SHP77 treated with DMSO at 0.1 percent for 48 hours (cell line): ENCODE measurements at regions not wholly inside any gene's neighbourhood (a gene's known extent, or its start where the extent isn't known, plus 50 kb on each side); places are given as distances from the start of the nearest gene placed in this dataset.
"Not testable (repeated sequence)": the region's sequence is repeated elsewhere in the genome, so short reads cannot be mapped to it uniquely, and the experiment has no call there.

Experiments
- DNase-seq: peaks from one replicate; lab custom pipeline; 2025; lab: John Stamatoyannopoulos, UW

GRCh38 chr14:87430214-87430613 lies 562.8 kb downstream of the GALC start:
- DNase-seq: no peak

GRCh38 chr14:87419925-87420324 lies 573.1 kb downstream of the GALC start:
- DNase-seq: no peak

GRCh38 chr14:87411370-87411769 lies 581.6 kb downstream of the GALC start:
- DNase-seq: no peak

GRCh38 chr14:87409393-87409792 lies 583.6 kb downstream of the GALC start:
- no peak for DNase-seq

GRCh38 chr14:87407344-87407743 lies 585.6 kb downstream of the GALC start:
- DNase-seq: no peak

- no peak for DNase-seq
Measured at GRCh38 chr14:87405563-87405962, 587.4 kb downstream of the GALC start.

- no peak for DNase-seq
Measured at GRCh38 chr14:87397499-87397898, 595.5 kb downstream of the GALC start.

GRCh38 chr14:87391066-87391465 lies 601.9 kb downstream of the GALC start:
- no peak for DNase-seq

- DNase-seq: no peak
Measured at GRCh38 chr14:87388946-87389345, 604.0 kb downstream of the GALC start.

- no peak for DNase-seq
Measured at GRCh38 chr14:87387806-87388205, 605.2 kb downstream of the GALC start.

GRCh38 chr14:87386524-87386923 lies 606.5 kb downstream of the GALC start:
- DNase-seq: no peak

GRCh38 chr14:87380054-87380453 lies 612.9 kb downstream of the GALC start:
- no peak for DNase-seq

- no peak for DNase-seq
Measured at GRCh38 chr14:87368751-87369150, 624.2 kb downstream of the GALC start.

GRCh38 chr14:87360246-87360645 lies 632.7 kb downstream of the GALC start:
- DNase-seq: not testable (repeated sequence)

- DNase-seq: no peak
Measured at GRCh38 chr14:87351007-87351406, 642.0 kb downstream of the GALC start.

GRCh38 chr14:87349921-87350320 lies 643.1 kb downstream of the GALC start:
- no peak for DNase-seq

GRCh38 chr14:87343652-87344051 lies 649.3 kb downstream of the GALC start:
- DNase-seq: no peak

- DNase-seq: no peak
Measured at GRCh38 chr14:87334997-87335685, 657.8 kb downstream of the GALC start.

GRCh38 chr14:87331991-87332390 lies 661.0 kb downstream of the GALC start:
- DNase-seq: no peak

- DNase-seq: no peak
Measured at GRCh38 chr14:87325741-87326140, 667.2 kb downstream of the GALC start.

GRCh38 chr14:87323191-87323590 lies 669.8 kb downstream of the GALC start:
- no peak for DNase-seq

GRCh38 chr14:87321548-87321947 lies 671.4 kb downstream of the GALC start:
- no peak for DNase-seq

- DNase-seq: no peak
Measured at GRCh38 chr14:87312894-87313205, 680.1 kb downstream of the GALC start.

GRCh38 chr14:87312169-87312893 lies 680.7 kb downstream of the GALC start:
- no peak for DNase-seq
